Testis (tissue), 2 donors: ENCODE measurements at regions not wholly inside any gene's neighbourhood (a gene's known extent, or its start where the extent isn't known, plus 50 kb on each side); places are given as distances from the start of the nearest gene placed in this dataset.
"Not testable (repeated sequence)": the region's sequence is repeated elsewhere in the genome, so short reads cannot be mapped to it uniquely, and the experiment has no call there.

Experiments used
- DNase-seq: peaks from one replicate; pipeline ENCODE4 v3.0.0-alpha.2; 2019
- H3K27ac ChIP-seq, 2 donors: fragments of 200-600 bp; sonication (generic); one replicate each; pipeline ENCODE4 v1.5.1; 2019
- H3K27me3 ChIP-seq: fragments of 200-600 bp; sonication (generic); one replicate; pipeline ENCODE4 v1.5.1; 2019
- H3K36me3 ChIP-seq: fragments of 200-600 bp; sonication (generic); one replicate; pipeline ENCODE4 v1.5.1; 2017; ENCODE audit warnings: low read depth; ENCODE audit errors: missing control alignments
- H3K4me1 ChIP-seq: fragments of 200-600 bp; sonication (generic); one replicate; pipeline ENCODE4 v1.5.1; 2019
- H3K4me3 ChIP-seq, 2 donors: fragments of 200-600 bp; sonication (generic); one replicate each; pipeline ENCODE4 v1.5.1; 2017 to 2019
- H3K9me3 ChIP-seq: fragments of 200-600 bp; sonication (generic); one replicate; pipeline ENCODE4 v1.5.1; 2017
- POLR2A ChIP-seq: fragments of 450-650 bp; IDR thresholded peaks from one replicate; pipeline ENCODE4 v1.6.1; 2017; ENCODE audit warnings: antibody characterized with exemption, mild to moderate bottlenecking, moderate library complexity
- WGBS, 2 donors: methylation state at CpG; one replicate each; pipeline ENCODE4 v1.1.5; 2018; 5-methylcytosine and 5-hydroxymethylcytosine counted together
- intact Hi-C: fragments of 100-400 bp; cut with DNase I; formaldehyde crosslinking; loops from one replicate; pipeline ENCODE4 v1.15.1; 2023; ENCODE audit warnings: low total_unique reads
- TF ChIP-seq, protein P1 (sequence below), 3 experiments: fragments of 450-650 bp in 2 of 3; fragments of 200-600 bp in 1 of 3; sonication (generic) in 1 of 3; IDR thresholded peaks; one replicate each; pipeline ENCODE4 v1.5.1; 2016 to 2019; ENCODE audit warnings: antibody characterized with exemption in 3 of 3, mild to moderate bottlenecking in 2 of 3, moderate library complexity in 1 of 3

GRCh38 chr13:74731731-74732130 is 597.5 kb upstream of the KLF12 start:
- Histone ChIP-seq H3K9me3 (no peaks in the 10 kb centered on the region), H3K4me3 (no peak overlapping the region), H3K27ac (no peak overlapping the region), H3K36me3 (no peaks in the 10 kb centered on the region), H3K27me3 (no peaks in the 10 kb centered on the region), H3K4me1 (no peaks in the 10 kb centered on the region)
- intact Hi-C loops, result no loop called here
- DNase-seq, result no peak
- TF ChIP-seq, protein P1, sequence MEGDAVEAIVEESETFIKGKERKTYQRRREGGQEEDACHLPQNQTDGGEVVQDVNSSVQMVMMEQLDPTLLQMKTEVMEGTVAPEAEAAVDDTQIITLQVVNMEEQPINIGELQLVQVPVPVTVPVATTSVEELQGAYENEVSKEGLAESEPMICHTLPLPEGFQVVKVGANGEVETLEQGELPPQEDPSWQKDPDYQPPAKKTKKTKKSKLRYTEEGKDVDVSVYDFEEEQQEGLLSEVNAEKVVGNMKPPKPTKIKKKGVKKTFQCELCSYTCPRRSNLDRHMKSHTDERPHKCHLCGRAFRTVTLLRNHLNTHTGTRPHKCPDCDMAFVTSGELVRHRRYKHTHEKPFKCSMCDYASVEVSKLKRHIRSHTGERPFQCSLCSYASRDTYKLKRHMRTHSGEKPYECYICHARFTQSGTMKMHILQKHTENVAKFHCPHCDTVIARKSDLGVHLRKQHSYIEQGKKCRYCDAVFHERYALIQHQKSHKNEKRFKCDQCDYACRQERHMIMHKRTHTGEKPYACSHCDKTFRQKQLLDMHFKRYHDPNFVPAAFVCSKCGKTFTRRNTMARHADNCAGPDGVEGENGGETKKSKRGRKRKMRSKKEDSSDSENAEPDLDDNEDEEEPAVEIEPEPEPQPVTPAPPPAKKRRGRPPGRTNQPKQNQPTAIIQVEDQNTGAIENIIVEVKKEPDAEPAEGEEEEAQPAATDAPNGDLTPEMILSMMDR (IDR thresholded peaks at IDR 0.05), result no peak
- no peak for TF ChIP-seq POLR2A
- 90 to 91% methylated on average over 5 of the region's 5 CpGs for WGBS, 2 donors

DNA sequence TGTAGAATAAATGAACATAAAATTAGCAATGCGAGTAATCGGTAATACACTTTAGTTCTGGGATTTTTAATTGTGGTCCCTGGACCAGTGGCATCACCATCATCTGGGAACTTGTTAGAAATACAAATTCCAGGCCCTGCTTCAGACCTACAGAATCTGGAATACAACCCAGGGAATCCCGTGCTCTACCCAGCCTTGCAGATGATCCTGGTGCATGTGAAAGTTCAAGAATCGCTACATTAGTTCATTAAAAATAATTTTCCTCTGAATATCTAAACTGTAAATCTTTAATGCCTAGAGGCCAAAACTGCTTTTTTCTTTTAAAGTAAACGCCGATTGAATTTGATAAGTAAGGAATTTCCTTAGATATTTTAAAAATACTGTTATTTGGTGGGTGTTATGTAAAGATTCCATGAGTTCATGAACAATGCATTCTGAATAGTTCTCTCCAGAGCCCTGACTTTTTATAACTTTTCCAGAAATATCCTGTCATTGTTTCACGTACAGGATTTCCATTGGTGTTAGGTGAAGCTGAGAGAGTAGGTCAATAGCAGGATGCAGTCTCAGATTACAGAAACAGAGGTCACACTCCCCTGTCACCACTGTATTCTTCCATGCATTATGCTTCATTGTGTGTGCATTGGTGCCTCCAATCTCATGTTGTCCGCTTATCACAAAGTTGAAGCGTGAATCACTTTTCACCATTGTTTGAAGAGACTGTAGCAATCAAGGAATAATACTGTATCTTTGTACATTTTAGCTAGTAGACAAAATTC is 596.5 kb upstream of the KLF12 start:
- 87 to 90% methylated on average over 9 of the region's 9 CpGs for WGBS, 2 donors
- H3K27me3 ChIP-seq, result no peaks in the 10 kb centered on the region
- no peak overlapping the region for H3K27ac ChIP-seq
- DNase-seq, result no peak
- H3K4me3 ChIP-seq, result no peak overlapping the region
- no peaks in the 10 kb centered on the region for H3K9me3 ChIP-seq
- H3K4me1 ChIP-seq, result no peaks in the 10 kb centered on the region
- TF ChIP-seq, protein P1 (IDR thresholded peaks at IDR 0.05), result no peak
- TF ChIP-seq POLR2A, result no peak
- no peaks in the 10 kb centered on the region for H3K36me3 ChIP-seq
- intact Hi-C loops, result no loop called here

- no peak for DNase-seq
- Histone ChIP-seq H3K36me3 (no peaks in the 10 kb centered on the region), H3K9me3 (no peaks in the 10 kb centered on the region), H3K4me1 (no peaks in the 10 kb centered on the region), H3K4me3 (no peak overlapping the region), H3K27ac (no peak overlapping the region), H3K27me3 (no peaks in the 10 kb centered on the region)
- WGBS, 2 donors, result 85 to 90% methylated on average over 1 of the region's 1 CpG
- intact Hi-C loops, result no loop called here
- no peak for TF ChIP-seq POLR2A
- TF ChIP-seq, protein P1 (IDR thresholded peaks at IDR 0.05), result no peak
Measured at GRCh38 chr13:74726206-74726605, 592.0 kb upstream of the KLF12 start.

DNA sequence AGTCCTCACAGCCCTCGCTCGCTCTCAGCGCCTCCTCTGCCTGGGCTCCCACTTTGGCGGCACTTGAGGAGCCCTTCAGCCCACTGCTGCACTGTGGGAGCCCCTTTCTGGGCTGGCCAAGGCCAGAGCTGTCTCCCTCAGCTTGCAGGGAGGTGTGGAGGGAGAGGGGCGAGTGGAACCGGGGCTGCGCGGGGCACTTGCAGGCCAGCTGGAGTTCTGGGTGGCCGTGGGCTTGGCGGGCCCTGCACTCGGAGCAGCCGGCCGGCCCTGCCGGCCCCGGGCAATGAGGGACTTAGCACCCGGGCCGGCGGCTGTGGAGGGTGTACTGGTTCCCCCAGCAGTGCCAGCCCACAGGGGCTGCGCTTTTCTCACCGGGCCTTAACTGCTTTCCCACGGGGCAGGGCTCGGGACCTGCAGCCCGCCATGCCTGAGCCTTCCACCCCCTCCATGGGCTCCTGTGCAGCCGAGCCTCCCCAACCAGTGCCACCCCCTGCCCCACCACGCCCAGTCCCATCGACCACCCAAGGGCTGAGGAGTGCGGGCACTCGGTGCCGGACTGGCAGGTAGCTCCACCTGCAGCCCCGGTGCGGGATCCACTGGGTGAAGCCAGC is 584.1 kb upstream of the KLF12 start:
- intact Hi-C loops, DNase-seq: not testable (repeated sequence)
- WGBS, 2 donors, result 73 to 89% methylated on average over 3 to 30 of the region's 31 CpGs

GRCh38 chr13:74715718-74716117 is 581.5 kb upstream of the KLF12 start:
- no peaks in the 10 kb centered on the region for H3K27me3 ChIP-seq
- no peak for DNase-seq
- intact Hi-C loops, result no loop called here
- TF ChIP-seq, protein P1 (IDR thresholded peaks at IDR 0.05), result no peak
- no peak for TF ChIP-seq POLR2A
- WGBS, 2 donors, result 86 to 98% methylated on average over 2 of the region's 2 CpGs
- no peaks in the 10 kb centered on the region for H3K9me3 ChIP-seq
- H3K4me1 ChIP-seq, result no peaks in the 10 kb centered on the region
- H3K4me3 ChIP-seq, result no peak overlapping the region
- no peak overlapping the region for H3K27ac ChIP-seq
- no peaks in the 10 kb centered on the region for H3K36me3 ChIP-seq

More for the DNA sequence above, 584.1 kb upstream of the KLF12 start:
- not testable (repeated sequence) for H3K36me3 ChIP-seq, H3K27me3 ChIP-seq, H3K4me1 ChIP-seq, H3K9me3 ChIP-seq, H3K27ac ChIP-seq
- H3K4me3 ChIP-seq, result peak overlapping the region in 1 of 2 donors; percentile 17
